ENCODE measurements at regions not wholly inside any gene's neighbourhood (a gene's known extent, or its start where the extent isn't known, plus 50 kb on each side); places are given as distances from the start of the nearest gene placed in this dataset.
A peak's percentile ranks its signal among the peaks of the same experiment; 100 is the strongest.
"Not testable (repeated sequence)": the region's sequence is repeated elsewhere in the genome, so short reads cannot be mapped to it uniquely, and the experiment has no call there.

DNA sequence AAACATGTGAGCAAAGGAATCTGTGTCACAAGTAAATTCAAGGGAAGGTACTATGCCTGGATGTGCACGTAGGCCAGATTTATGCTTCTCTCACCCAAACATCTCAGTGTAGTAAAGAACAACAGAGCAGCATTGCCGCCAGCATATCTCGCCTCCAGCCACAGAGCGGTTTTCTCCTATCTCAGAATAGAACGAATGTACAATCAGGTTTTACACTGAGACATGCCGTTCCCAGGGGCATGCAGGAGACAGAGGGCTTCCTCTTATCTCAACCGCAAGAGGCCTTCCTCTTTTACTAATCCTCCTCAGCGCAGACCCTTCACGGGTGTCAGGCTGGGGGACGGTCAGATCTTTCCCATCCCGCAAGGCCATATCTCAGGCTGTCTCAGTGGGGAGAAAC, 175.3 kb downstream of the RPIA start:
- peak; percentile 12 to 38 for DNase-seq

DNA sequence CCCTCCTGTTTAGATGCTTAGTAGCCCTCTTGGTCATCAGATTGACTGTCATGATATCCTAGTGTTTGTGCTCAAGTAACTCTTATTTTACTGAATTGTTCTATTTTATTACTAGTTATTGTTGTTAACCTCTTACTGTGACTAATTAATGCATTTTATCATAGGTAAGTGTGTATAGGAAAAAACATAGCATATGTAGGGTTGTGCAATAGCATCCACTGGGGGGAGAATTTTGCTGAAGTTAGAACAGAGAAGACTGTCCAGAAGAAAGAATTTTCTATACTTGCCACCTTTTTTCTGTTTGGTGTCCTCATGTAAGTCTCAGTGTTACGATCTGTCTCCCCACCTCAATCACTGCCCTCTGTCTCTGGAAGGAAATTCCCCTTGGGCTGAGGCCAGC, 177.4 kb downstream of the RPIA start:
- DNase-seq, result no peak

DNA sequence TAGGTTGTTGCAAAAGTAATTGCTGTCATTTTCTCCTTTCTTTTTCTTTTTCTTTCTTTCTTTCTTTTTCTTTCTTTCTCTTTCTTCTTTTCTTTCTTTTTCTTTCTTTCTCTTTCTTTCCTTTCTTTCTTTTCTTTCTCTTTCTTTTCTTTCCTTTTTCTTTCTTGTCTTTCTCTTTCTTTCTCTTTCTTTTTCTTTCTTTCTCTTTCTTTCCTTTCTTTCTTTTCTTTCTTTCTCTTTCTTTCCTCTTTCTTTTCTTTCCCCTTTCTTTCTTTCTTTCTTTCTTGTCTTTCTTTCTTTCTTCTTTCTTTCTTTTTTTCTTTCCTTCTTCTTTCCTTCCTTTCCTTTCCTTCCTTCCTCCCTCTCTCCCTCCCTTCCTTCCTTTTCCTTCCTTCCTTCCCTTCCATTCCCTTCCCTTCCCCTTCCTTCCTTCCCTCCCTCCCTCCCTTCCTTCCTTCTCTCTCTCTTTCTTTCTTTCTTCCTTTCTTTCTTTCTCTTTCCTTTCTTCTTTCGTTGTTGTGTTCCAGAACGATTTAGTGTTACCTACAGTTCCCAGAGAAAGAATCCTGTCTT, 178.9 kb downstream of the RPIA start:
- DNase-seq, result no peak

DNA sequence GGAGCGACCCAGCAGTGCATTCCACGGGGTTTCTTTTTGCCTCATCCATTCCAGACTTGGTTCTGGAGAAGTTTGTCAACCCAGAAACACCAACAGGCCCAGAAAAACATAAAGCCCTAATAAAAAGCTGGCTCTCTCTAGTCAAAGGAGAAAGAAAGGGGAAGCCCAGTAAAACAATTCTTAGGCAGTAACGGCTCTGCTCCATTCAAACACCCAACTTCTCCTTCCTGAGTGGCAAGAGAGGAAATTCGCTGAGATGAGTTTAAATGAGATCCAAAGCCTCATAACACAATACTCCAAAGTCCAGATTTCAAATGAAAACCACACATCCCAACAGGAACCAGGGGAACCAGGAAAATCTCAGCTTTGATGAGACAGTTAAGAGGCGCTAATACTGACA, 179.9 kb downstream of the RPIA start:
- DNase-seq, result peak in 1 of 2 experiments; percentile 33

DNA sequence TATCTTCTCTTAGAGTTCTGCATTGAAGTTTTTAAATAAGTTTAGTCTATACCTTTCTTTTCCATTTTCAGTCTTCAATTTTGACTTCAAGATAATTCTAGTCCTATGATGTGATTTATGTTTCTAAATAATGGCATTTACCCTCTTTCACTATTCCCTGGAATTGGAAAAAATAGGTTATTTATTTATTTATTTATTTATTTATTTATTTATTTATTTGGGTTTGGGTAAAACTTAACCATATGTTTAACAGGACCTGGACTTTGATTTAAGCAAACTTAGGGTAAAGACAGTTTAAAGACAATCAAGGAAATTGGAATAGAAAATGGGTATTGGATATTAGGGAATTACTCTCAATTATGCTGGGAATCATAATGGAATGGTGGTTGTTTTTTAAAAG, 182.1 kb downstream of the RPIA start:
- no peak for DNase-seq

DNA sequence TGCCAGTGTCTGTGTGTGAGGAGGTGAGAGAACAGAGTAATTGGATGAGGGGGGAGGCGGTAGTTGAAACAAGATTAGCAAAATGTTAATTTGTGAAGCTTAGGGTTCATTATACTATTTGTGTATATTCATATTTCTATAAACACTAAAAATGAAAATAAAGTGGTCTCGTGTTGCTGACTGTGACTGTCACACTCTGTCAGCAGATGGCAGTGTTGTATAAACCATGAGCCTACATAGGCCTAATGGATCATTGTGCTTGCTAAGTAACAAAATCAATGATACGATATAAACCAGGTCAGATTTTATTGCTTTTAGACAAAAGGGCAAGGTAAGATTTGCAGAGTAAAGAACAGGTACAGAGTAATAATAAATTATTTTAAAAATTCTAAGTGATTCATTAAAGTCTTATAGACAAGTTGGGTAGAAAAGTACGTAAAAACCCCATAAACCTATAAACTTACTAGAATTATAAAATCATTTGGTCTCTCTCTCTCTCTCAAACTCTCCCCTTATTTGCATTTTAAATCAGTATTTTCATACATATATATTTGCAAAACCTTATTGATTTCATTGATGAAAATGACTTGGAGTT, 182.7 kb downstream of the RPIA start:
- peak; percentile 30 to 59 for DNase-seq

DNA sequence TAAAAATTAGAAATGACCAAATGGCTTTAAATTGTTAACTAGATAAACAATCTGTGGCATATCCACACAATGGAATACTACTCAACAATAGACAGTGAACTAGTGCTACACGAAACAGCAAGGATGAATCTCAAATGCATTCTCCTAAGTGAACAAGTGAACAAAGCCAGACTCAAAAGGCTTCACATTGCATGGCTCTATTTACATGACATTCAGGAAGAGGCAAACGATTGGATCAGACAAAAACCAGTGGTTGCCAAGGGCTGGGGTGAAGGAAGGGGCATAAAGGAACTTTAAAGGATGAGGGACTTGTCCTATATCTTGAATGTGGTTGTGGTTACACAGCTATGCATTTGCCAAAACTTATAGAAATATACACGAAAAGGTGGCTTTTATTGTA, 184.3 kb downstream of the RPIA start:
- DNase-seq, result no peak

DNA sequence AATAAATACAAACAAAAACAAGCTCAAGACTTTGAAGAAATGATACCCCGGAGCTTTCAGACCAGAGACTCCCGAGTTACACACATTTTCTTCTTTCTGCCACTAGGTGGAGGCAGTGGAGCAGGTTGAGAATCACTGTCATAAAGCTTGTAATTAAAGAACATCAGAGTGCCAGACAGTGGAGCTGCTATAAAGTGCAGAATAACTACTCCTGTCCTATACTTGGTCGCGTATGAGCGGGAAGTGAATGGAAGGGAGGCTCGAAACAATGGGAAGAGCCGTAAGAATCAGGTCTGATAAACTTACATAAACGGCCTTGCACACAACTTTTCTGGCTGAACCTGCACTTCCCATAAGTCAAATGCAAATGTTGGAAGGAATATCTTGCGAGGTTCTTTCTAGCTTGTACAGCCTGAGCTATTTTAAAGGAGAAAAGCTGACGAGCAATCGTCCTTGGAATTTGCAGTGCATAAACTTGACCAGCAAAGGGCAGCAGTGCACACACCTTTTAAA, 189.0 kb downstream of the RPIA start:
- DNase-seq, result peak; percentile 54 to 65

DNA sequence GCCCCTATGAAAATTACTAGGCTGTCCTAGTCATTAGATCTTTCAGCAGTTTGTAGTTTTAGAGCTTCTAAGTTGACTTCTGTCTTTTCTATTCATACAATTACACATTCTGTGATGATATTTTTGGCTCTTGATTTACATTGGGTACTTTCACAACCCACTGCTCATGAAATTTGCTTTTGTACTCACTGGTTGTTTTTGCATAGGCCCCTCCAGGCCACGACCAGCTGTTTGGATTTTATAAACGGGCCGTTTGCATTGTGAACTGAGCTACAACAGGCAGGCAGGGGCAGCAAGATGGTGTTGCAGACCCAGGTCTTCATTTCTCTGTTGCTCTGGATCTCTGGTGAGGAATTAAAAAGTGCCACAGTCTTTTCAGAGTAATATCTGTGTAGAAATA, 193.8 kb downstream of the RPIA start:
- DNase-seq, result no peak

DNA sequence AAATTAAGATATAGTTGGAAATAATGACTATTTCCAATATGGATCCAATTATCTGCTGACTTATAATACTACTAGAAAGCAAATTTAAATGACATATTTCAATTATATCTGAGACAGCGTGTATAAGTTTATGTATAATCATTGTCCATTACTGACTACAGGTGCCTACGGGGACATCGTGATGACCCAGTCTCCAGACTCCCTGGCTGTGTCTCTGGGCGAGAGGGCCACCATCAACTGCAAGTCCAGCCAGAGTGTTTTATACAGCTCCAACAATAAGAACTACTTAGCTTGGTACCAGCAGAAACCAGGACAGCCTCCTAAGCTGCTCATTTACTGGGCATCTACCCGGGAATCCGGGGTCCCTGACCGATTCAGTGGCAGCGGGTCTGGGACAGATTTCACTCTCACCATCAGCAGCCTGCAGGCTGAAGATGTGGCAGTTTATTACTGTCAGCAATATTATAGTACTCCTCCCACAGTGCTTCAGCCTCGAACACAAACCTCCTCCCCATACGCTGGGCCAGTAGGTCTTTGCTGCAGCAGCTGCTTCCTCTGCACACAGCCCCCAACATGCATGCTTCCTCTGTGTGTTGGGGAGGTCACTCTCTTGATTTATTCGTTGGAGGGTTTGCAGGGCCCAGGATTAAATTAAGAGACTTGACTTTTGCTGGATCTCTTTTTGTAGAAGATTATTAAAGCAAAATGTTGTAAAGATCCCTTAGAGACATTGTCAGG, 194.4 kb downstream of the RPIA start:
- no peak for DNase-seq

DNA sequence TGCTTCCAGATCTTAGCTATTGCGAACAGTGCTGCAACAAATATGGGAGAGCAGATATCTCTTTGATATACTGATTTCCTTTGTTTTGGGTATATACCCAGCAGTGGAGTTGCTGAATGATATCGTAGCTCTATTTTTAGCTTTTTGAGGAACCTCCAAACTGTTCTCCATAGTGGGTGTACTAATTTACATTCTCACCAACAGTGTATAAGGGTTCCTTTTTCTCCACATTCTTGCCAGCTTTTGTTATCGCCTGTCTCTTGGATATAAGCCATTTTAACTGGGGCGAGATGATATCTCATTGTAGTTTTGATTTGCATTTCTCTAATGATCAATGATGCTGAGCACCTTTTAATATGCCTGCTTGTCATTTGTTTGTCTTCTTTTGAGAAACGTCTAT, 196.0 kb downstream of the RPIA start:
- DNase-seq, result not testable (repeated sequence)

DNA sequence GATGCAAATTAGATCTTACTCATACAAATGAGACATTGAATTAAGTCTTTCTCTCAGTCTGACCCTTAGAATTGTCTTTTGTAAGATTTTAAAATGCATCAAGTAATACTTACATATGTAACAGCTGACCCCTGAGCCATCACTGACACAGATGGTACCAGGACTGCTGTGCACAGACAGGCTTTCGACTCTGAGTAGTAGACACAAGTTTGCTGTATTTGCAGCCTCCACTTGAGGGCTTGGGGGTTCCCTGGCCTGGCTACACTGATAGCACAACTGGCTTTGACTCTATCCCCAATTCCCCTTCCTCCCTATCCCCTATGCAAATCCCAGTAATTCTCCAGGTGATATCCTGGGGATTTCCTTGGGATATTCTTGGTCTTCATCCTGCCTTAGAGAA, 200.7 kb downstream of the RPIA start:
- DNase-seq, result no peak

DNA sequence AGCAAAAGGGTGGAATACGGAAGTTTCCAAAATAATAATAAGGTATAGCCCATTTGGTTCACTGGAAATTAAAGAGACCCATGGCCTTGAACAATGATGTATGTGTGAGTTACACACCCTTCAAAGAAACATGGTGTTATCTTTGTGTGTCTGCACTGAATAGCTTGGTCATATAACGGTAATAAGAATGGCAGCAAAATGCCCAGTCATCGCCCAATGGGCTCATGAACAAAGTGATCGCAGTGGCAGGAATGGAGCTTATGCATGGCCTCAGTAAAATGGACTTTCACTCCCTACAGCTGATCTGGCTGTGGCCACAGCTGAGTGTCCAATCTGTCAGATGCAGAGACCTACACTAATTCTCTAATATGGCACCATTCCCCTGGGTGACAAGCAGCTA, 201.3 kb downstream of the RPIA start:
- DNase-seq, result no peak

DNA sequence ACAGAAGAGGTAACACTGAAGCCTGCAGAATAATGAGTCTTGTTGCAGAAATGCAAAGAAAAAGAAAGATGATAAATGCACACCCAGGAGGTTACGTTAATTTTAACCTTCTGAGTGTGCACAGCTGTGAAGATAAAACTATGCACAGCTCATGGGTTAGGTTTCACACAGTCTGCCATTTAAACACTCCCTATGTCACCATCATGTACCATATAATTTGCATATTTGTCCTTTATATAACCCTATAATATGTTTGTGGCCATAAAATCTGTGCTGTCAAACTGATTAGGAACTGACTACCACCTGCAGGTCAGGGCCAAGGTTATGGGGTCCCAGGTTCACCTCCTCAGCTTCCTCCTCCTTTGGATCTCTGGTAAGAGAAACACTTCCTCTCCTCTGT, 205.5 kb downstream of the RPIA start:
- DNase-seq, result no peak

DNA sequence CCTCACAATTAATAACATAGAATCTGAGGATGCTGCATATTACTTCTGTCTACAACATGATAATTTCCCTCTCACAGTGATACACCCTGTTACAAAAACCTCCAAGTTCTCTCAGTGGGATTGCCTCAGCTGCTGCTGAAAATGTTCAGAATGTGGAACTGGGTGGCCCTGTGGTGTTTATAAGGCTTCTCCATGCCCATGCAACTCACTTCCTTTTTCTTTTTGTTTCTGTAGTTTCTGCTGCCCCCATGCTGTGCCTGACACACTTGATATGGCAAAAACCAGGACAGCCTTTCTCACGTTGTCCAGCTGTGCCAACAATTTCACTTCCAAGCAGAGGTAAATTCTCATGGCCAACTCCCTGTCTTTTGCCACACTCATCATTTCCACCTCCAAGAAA, 206.2 kb downstream of the RPIA start:
- DNase-seq, result peak; percentile 20 to 40

DNA sequence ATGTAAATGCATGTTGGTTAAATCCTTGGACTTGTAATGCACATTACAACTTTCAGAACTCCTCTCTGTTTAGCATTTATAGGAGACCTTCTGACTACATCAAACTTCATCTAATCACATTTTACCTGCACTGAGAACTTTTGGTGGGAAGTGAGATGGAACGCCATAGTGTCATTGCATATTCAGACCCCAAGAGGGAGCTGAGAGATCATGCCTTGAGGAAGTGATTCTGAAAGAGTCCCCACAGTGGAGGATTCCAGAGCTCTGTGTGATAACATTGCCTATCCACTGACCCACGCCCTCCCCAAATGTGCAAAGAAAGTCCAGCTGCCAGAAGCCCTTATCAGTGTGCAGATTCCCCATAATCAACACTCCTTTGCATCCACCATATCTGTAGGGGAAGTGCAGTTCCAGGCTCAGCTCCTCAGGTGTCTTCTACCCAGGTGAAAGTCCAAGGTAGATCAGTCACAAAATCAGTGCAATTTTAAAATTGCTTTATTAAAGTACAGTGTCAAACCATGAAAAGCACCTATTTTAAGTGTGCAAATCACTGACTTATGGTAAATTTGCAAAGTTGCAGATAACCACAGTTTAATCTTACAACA, 212.4 kb downstream of the RPIA start:
- peak; percentile 23 to 40 for DNase-seq

DNA sequence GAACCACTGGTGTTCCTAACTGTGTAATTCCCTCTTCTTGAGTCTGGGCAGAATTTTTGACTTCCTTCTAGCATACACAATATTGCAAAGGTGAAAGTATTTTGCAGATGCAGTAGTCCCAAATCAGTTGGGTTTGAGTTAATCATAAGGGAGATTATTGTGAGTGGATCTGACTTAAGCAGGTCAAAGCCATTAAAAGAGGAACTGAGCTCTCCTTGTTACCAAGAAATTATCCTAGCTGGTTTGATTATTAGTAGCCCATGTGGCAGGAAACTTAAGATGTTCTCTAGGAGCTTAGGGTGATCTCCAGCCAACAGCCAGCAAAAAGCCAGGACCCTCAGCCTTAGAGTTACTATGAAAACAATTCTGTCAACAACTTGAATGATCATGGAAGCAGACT, 221.8 kb downstream of the RPIA start:
- DNase-seq, result no peak

DNA sequence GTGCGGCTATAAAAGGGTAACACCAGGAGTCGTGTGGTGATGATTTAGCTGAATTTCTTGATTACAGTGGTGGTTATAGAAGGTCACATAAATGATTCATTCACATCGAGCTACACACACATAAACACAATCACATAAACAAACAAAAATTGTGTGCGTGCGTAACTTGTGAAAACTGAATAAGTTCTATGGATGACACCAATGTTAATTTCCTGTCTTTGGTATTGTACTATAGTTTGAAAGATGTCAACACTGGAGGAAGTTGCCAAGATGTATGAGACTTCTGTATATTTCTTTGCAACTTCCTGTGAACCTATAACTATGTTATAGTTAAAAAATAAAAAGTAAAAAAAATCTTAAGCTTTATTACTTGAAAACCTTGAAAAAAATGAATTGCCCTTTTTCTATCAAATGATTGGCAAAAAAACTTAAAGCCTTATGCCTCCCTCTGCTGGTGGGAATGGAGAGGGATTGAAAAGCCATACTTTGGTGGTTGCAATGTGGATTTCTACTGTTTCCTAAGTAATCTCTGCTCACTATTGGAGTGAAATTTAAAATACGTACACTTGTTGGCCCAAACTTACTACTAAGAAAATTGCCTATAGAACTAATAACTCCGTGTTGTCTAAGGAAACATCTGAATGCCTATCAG, 227.7 kb downstream of the RPIA start:
- peak; percentile 10 to 24 for DNase-seq

DNA sequence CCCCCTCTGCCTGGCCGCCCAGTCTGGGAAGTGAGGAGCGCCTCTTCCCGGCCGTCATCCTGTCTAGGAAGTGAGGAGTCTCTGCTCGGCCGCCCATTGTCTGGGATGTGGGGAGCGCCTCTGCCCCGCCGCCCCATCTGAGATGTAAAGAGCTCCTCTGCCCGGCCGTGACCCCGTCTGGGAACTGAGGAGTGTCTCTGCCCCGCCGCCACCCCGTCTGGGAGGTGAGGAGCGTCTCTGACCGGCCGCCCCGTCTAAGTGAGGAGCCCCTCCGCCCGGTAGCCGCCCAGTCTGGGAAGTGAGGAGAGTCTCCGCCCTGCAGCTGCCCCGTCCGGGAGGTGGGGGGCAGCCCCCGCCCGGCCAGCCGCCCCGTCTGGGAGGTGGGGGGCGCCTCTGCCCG, 228.9 kb downstream of the RPIA start:
- DNase-seq, result not testable (repeated sequence)

DNA sequence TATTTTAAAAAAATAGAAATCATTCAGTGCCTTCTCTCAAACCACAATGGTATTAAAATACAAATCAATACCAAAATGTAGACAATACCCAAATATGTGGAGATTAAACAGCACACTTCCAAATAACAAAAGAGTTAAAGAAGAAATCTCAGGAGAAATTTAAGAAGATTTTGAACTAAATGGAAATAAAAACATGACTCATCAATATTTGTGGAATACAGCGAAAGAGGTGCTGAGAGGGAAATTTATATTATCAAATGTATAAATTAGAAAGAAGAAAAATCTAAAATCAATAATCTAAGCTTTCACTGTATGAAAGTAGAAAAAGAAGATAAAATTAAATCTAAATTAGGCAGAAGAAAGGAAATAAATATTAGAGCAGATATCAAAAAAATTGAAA, 233.1 kb downstream of the RPIA start:
- DNase-seq, result no peak

DNA sequence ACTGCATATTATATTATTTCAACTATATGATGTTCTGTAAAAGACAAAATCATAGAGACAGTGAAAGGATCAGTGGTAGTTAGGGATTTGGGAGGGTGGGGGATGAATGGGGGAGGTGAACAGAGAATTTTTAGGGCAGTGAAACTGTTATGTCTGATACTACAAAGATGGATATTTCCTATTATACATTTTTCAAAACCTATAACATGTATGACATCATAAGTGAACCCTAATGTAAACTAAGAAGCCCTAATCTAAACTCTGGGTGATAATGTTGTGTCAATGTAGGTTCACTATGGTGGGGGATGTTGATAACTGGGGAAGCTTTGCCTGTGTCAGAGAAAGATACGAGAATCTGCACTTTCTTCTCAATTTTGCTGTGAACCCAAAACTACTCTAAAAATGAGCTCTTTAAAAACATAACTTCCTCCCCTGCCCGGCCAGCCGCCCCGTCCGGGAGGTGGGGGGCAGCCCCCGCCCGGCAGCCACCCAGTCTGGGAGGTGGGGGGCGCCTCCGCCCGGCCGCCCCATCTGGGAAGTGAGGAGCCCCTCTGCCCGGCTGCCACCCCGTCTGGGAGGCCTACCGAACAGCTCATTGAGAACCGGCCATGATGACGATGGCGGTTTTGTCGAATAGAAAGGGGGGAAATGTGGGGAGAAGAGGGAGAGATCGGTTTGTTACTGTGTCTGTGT, 234.4 kb downstream of the RPIA start:
- DNase-seq, result no peak

DNA sequence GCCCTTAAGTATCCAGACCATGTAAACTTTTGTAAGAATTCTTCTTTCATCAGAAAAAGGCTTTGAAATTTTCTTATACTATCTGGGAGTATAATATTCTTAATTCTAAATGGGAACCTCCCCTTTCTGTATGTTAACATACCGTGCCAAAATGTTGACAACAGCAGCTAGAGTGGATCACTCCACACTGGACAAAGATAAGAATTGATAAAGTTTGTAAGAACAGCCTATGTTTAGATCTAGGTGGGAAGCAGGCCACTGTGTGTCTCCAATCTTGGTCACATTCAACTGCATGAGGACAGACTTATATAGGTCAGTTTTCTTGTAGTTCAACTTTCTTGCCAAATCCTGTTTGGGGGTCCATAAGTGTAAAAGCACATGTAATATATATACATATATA, 235.7 kb downstream of the RPIA start:
- no peak for DNase-seq

DNA sequence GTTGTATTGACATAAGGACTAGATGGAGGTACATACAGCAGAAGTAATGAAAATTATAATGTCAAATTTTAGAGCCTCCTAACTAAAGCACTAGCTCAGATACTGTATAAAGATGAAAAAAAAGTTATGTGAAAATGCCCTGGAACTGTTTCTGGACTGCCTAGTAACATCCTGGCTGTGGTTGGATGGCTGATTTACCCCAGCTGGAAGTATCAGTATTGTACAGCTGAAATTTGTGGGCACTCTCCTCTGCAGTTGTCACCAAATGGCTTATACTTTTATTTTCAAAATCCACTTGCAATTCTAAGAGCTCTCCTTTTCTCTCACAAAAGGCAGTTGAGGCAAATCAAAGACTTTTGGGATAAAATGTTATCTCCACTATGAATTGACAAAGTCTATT, 239.2 kb downstream of the RPIA start:
- DNase-seq, result no peak
